GM23338 (cell line): ENCODE measurements at regions not wholly inside any gene's neighbourhood (a gene's known extent, or its start where the extent isn't known, plus 50 kb on each side); places are given as distances from the start of the nearest gene placed in this dataset.

ENCODE experiments used
- ATAC-seq: fragments of 200-7000 bp; cut with Tn5 transposase; 3 replicates; pipeline ENCODE4 v1.9.1; 2020
- DNase-seq: peaks from one replicate; pipeline ENCODE4 v3.0.0-alpha.2; 2015; ENCODE audit warnings: low spot score
- H2AFZ ChIP-seq: fragments of 200-600 bp; sonication (generic); 2 replicates; pipeline ENCODE4 v1.8.0; 2016; ENCODE audit warnings: antibody characterized with exemption, mild to moderate bottlenecking, moderate library complexity
- H3F3A ChIP-seq: fragments of 200-600 bp; sonication (generic); replicated peaks from 2 replicates; pipeline ENCODE4 v1.8.0; 2017; ENCODE audit warnings: antibody characterized with exemption, mixed run types, low read depth
- H3K27ac ChIP-seq: fragments of 200-600 bp; sonication (generic); 2 replicates; pipeline ENCODE4 v1.6.1; 2016; ENCODE audit warnings: low read depth
- H3K27me3 ChIP-seq: fragments of 200-600 bp; sonication (generic); 2 replicates; pipeline ENCODE4 v1.8.0; 2016; ENCODE audit warnings: mild to moderate bottlenecking, mixed run types, moderate library complexity; ENCODE audit not compliant: insufficient read depth
- H3K36me3 ChIP-seq: fragments of 200-600 bp; sonication (generic); 2 replicates; pipeline ENCODE4 v1.8.0; 2016; ENCODE audit warnings: mild to moderate bottlenecking; ENCODE audit not compliant: insufficient read depth
- H3K4me1 ChIP-seq: fragments of 200-600 bp; sonication (generic); 2 replicates; pipeline ENCODE4 v1.8.0; 2016; ENCODE audit warnings: mild to moderate bottlenecking, moderate library complexity; ENCODE audit not compliant: insufficient read depth
- H3K4me2 ChIP-seq: fragments of 200-600 bp; sonication (generic); 2 replicates; pipeline ENCODE4 v1.7.1; 2017; ENCODE audit warnings: mixed run types
- H3K4me3 ChIP-seq: fragments of 200-600 bp; sonication (generic); 2 replicates; pipeline ENCODE4 v1.6.1; 2016; ENCODE audit warnings: mixed run types
- H3K79me2 ChIP-seq: fragments of 200-600 bp; sonication (generic); replicated peaks from 2 replicates; pipeline ENCODE4 v1.8.0; 2017; ENCODE audit warnings: mild to moderate bottlenecking; ENCODE audit not compliant: insufficient read depth
- H3K9me2 ChIP-seq: fragments of 200-600 bp; sonication (generic); 2 replicates; pipeline ENCODE4 v1.8.0; 2017; ENCODE audit not compliant: insufficient read depth
- H4K20me1 ChIP-seq: fragments of 200-600 bp; sonication (generic); replicated peaks from 2 replicates; pipeline ENCODE4 v1.8.0; 2017; ENCODE audit warnings: mild to moderate bottlenecking; ENCODE audit not compliant: insufficient read depth
- H3K27ac Mint-ChIP-seq: 2 replicates; pipeline ENCODE4 v1.8.0; 2020; ENCODE audit warnings: inconsistent platforms, mild to moderate bottlenecking, moderate library complexity, mixed read lengths
- H3K27me3 Mint-ChIP-seq: 3 replicates; pipeline ENCODE4 v1.8.0; 2022; ENCODE audit warnings: low read depth, mild to moderate bottlenecking, moderate library complexity, mixed read lengths, inconsistent platforms; ENCODE audit not compliant: insufficient read depth, poor library complexity
- H3K36me3 Mint-ChIP-seq: 3 replicates; pipeline ENCODE4 v1.8.0; 2021; ENCODE audit warnings: low read depth, mild to moderate bottlenecking, inconsistent platforms, moderate library complexity, mixed read lengths
- H3K4me1 Mint-ChIP-seq: 3 replicates; pipeline ENCODE4 v1.8.0; 2020; ENCODE audit warnings: mild to moderate bottlenecking, inconsistent platforms, mixed read lengths
- H3K4me3 Mint-ChIP-seq: 3 replicates; pipeline ENCODE4 v1.8.0; 2021; ENCODE audit warnings: moderate library complexity, mild to moderate bottlenecking, inconsistent platforms, mixed read lengths
- H3K9me3 Mint-ChIP-seq: 3 replicates; pipeline ENCODE4 v1.8.0; 2020; ENCODE audit warnings: moderate library complexity, mild to moderate bottlenecking, inconsistent platforms, mixed read lengths
- CREB1 ChIP-seq: fragments of 250-450 bp; sonication (Bioruptor Pico); IDR thresholded peaks from 2 replicates; pipeline ENCODE4 v1.5.0; 2020; ENCODE audit warnings: low read depth, mild to moderate bottlenecking, moderate library complexity
- CTCF ChIP-seq, 2 experiments: fragments of 200-600 bp in 1 of 2; sonication (generic) in 1 of 2; conservative IDR thresholded peaks; 2 replicates each; pipeline versions ENCODE4 v1.5.1 to v1.6.1; 2016 to 2017; ENCODE audit warnings: antibody characterized with exemption in 2 of 2, low read depth in 2 of 2, mild to moderate bottlenecking in 2 of 2, moderate library complexity in 1 of 2
- EZH2 ChIP-seq: fragments of 200-600 bp; sonication (generic); IDR thresholded peaks from one replicate; pipeline ENCODE4 v1.8.0; 2017; ENCODE audit warnings: antibody characterized with exemption, mild to moderate bottlenecking, low read depth; ENCODE audit not compliant: unreplicated experiment
- EZH2phosphoT487 ChIP-seq: fragments of 200-600 bp; sonication (generic); IDR thresholded peaks from one replicate; pipeline ENCODE4 v1.8.1; 2018; ENCODE audit warnings: antibody characterized with exemption; ENCODE audit not compliant: unreplicated experiment
- NANOG ChIP-seq: IDR thresholded peaks from 2 replicates; pipeline ENCODE4 v1.6.1; 2016; ENCODE audit warnings: antibody characterized with exemption, borderline replicate concordance
- POLR2AphosphoS5 ChIP-seq: IDR thresholded peaks from 2 replicates; pipeline ENCODE4 v1.6.1; 2016; ENCODE audit warnings: antibody characterized with exemption, low read depth
- REST ChIP-seq: IDR thresholded peaks from one replicate; pipeline ENCODE4 v1.6.1; 2018; ENCODE audit warnings: antibody characterized with exemption; ENCODE audit not compliant: unreplicated experiment
- STAT1 ChIP-seq: IDR thresholded peaks from one replicate; pipeline ENCODE4 v1.6.1; 2016; ENCODE audit warnings: antibody characterized with exemption; ENCODE audit not compliant: unreplicated experiment
- ZNF114 ChIP-seq: fragments of 250-450 bp; sonication (Bioruptor Pico); IDR thresholded peaks from 2 replicates; pipeline ENCODE4 v1.5.0; 2020; ENCODE audit warnings: mild to moderate bottlenecking, moderate library complexity
- ZNF331 ChIP-seq: fragments of 250-450 bp; sonication (Bioruptor Pico); IDR thresholded peaks from 2 replicates; pipeline ENCODE4 v1.5.0; 2020; ENCODE audit warnings: low read depth, mild to moderate bottlenecking, moderate library complexity
- TF ChIP-seq, protein P1 (sequence below): IDR thresholded peaks from 2 replicates; pipeline ENCODE4 v1.6.1; 2016; ENCODE audit warnings: antibody characterized with exemption
- TF ChIP-seq, protein P2 (sequence below): fragments of 250-450 bp; sonication (Bioruptor Pico); IDR thresholded peaks from 2 replicates; pipeline ENCODE4 v1.5.0; 2020; ENCODE audit warnings: mild to moderate bottlenecking, moderate library complexity

- H3K79me2 ChIP-seq, result no peaks in the 10 kb centered on the region
- Mint-ChIP-seq H3K27ac (no peak overlapping the region), H3K4me3 (no peak overlapping the region), H3K4me1 (peaks cover 10% of the 10 kb centered on the region; the same call in 2 of the 3 replicates), H3K9me3 (no peaks in the 10 kb centered on the region), H3K36me3 (no peaks in the 10 kb centered on the region), H3K27me3 (no peaks in the 10 kb centered on the region)
- H3K9me2 ChIP-seq, result no peaks in the 10 kb centered on the region
- H3F3A ChIP-seq, result no peaks in the 10 kb centered on the region
- H3K27me3 ChIP-seq, result no peaks in the 10 kb centered on the region
- no peak overlapping the region for H3K4me2 ChIP-seq
- no peak overlapping the region for H3K27ac ChIP-seq
- H3K36me3 ChIP-seq, result no peaks in the 10 kb centered on the region
- DNase-seq (no peak), ATAC-seq (no peak)
- peaks cover 11% of the 10 kb centered on the region for H3K4me1 ChIP-seq
- H4K20me1 ChIP-seq, result no peaks in the 10 kb centered on the region
- H2AFZ ChIP-seq, result no peak overlapping the region
- no peak for TF ChIP-seq POLR2AphosphoS5
- TF ChIP-seq EZH2, result no peak
- TF ChIP-seq, protein P1, sequence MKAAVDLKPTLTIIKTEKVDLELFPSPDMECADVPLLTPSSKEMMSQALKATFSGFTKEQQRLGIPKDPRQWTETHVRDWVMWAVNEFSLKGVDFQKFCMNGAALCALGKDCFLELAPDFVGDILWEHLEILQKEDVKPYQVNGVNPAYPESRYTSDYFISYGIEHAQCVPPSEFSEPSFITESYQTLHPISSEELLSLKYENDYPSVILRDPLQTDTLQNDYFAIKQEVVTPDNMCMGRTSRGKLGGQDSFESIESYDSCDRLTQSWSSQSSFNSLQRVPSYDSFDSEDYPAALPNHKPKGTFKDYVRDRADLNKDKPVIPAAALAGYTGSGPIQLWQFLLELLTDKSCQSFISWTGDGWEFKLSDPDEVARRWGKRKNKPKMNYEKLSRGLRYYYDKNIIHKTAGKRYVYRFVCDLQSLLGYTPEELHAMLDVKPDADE, result no peak
- TF ChIP-seq NANOG, result no peak
- no peak for TF ChIP-seq CTCF (conservative IDR thresholded peaks at IDR 0.05; ENCODE audit: low read depth in 2 of 2)
- TF ChIP-seq EZH2phosphoT487, result no peak
- no peak for TF ChIP-seq REST
- TF ChIP-seq ZNF114 (CRISPR knock-in tag), result no peak
- TF ChIP-seq, protein P2, sequence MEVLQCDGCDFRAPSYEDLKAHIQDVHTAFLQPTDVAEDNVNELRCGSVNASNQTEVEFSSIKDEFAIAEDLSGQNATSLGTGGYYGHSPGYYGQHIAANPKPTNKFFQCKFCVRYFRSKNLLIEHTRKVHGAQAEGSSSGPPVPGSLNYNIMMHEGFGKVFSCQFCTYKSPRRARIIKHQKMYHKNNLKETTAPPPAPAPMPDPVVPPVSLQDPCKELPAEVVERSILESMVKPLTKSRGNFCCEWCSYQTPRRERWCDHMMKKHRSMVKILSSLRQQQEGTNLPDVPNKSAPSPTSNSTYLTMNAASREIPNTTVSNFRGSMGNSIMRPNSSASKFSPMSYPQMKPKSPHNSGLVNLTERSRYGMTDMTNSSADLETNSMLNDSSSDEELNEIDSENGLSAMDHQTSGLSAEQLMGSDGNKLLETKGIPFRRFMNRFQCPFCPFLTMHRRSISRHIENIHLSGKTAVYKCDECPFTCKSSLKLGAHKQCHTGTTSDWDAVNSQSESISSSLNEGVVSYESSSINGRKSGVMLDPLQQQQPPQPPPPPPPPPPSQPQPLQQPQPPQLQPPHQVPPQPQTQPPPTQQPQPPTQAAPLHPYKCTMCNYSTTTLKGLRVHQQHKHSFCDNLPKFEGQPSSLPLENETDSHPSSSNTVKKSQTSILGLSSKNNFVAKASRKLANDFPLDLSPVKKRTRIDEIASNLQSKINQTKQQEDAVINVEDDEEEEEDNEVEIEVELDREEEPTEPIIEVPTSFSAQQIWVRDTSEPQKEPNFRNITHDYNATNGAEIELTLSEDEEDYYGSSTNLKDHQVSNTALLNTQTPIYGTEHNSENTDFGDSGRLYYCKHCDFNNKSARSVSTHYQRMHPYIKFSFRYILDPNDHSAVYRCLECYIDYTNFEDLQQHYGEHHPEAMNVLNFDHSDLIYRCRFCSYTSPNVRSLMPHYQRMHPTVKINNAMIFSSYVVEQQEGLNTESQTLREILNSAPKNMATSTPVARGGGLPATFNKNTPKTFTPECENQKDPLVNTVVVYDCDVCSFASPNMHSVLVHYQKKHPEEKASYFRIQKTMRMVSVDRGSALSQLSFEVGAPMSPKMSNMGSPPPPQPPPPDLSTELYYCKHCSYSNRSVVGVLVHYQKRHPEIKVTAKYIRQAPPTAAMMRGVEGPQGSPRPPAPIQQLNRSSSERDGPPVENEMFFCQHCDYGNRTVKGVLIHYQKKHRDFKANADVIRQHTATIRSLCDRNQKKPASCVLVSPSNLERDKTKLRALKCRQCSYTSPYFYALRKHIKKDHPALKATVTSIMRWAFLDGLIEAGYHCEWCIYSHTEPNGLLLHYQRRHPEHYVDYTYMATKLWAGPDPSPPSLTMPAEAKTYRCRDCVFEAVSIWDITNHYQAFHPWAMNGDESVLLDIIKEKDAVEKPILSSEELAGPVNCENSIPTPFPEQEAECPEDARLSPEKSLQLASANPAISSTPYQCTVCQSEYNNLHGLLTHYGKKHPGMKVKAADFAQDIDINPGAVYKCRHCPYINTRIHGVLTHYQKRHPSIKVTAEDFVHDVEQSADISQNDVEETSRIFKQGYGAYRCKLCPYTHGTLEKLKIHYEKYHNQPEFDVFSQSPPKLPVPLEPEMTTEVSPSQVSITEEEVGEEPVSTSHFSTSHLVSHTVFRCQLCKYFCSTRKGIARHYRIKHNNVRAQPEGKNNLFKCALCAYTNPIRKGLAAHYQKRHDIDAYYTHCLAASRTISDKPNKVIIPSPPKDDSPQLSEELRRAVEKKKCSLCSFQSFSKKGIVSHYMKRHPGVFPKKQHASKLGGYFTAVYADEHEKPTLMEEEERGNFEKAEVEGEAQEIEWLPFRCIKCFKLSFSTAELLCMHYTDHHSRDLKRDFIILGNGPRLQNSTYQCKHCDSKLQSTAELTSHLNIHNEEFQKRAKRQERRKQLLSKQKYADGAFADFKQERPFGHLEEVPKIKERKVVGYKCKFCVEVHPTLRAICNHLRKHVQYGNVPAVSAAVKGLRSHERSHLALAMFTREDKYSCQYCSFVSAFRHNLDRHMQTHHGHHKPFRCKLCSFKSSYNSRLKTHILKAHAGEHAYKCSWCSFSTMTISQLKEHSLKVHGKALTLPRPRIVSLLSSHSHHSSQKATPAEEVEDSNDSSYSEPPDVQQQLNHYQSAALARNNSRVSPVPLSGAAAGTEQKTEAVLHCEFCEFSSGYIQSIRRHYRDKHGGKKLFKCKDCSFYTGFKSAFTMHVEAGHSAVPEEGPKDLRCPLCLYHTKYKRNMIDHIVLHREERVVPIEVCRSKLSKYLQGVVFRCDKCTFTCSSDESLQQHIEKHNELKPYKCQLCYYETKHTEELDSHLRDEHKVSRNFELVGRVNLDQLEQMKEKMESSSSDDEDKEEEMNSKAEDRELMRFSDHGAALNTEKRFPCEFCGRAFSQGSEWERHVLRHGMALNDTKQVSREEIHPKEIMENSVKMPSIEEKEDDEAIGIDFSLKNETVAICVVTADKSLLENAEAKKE (CRISPR knock-in tag), result no peak
- TF ChIP-seq ZNF331 (CRISPR knock-in tag), result no peak
- no peak for TF ChIP-seq CREB1 (CRISPR knock-in tag)
- no peak for TF ChIP-seq STAT1
- no peak overlapping the region for H3K4me3 ChIP-seq
Measured at GRCh38 chr4:110675426-110675825, 52.5 kb upstream of the PITX2 start.
